ENCODE measurements at regions not wholly inside any gene's neighbourhood (a gene's known extent, or its start where the extent isn't known, plus 50 kb on each side); places are given as distances from the start of the nearest gene placed in this dataset.

- H3K4me3 ChIP-seq: no peak overlapping the region
- 97 to 98% methylated on average over 14 of the region's 14 CpGs for WGBS, 2 donors
- no peaks in the 10 kb centered on the region for H3K9me3 ChIP-seq
- H3K27me3 ChIP-seq: no peaks in the 10 kb centered on the region
- no peak overlapping the region for H3K27ac ChIP-seq
- intact Hi-C loops (cut with DNase I): no loop called here
- H3K4me1 ChIP-seq: peaks cover 12% of the 10 kb centered on the region
- no peaks in the 10 kb centered on the region for H3K36me3 ChIP-seq (replicated peaks in 1 of 2; ENCODE audit: insufficient read depth in 1 of 2, low read depth in 2 of 2)
- no peak for DNase-seq
- TF ChIP-seq CTCF (IDR thresholded peaks at IDR 0.05) (no peak), POLR2A (IDR thresholded peaks at IDR 0.05) (no peak)
- ATAC-seq: no peak
Measured at GRCh38 chr4:185895351-185895750, 83.4 kb upstream of the SORBS2 start.

GRCh38 chr4:185895866-185896265 lies 83.9 kb upstream of the SORBS2 start:
- Histone ChIP-seq H3K36me3 (replicated peaks in 1 of 2; ENCODE audit: insufficient read depth in 1 of 2, low read depth in 2 of 2) (no peaks in the 10 kb centered on the region), H3K27ac (no peak overlapping the region), H3K4me3 (no peak overlapping the region), H3K4me1 (peaks cover 12% of the 10 kb centered on the region), H3K27me3 (no peaks in the 10 kb centered on the region), H3K9me3 (no peaks in the 10 kb centered on the region)
- DNase-seq (no peak), ATAC-seq (no peak)
- intact Hi-C loops (cut with DNase I): no loop called here
- 96 to 97% methylated on average over 3 of the region's 3 CpGs for WGBS, 2 donors
- TF ChIP-seq POLR2A (IDR thresholded peaks at IDR 0.05) (no peak), CTCF (IDR thresholded peaks at IDR 0.05) (no peak)

- no peaks in the 10 kb centered on the region for H3K9me3 ChIP-seq
- no peak overlapping the region for H3K4me3 ChIP-seq
- no peaks in the 10 kb centered on the region for H3K36me3 ChIP-seq (replicated peaks in 1 of 2; ENCODE audit: insufficient read depth in 1 of 2, low read depth in 2 of 2)
- no peak overlapping the region for H3K27ac ChIP-seq
- H3K27me3 ChIP-seq: no peaks in the 10 kb centered on the region
- peaks cover 7% of the 10 kb centered on the region for H3K4me1 ChIP-seq
- ATAC-seq: no peak
- intact Hi-C loops (cut with DNase I): no loop called here
- 82 to 93% methylated on average over 11 of the region's 11 CpGs for WGBS, 2 donors
- TF ChIP-seq CTCF (IDR thresholded peaks at IDR 0.05) (no peak), POLR2A (IDR thresholded peaks at IDR 0.05) (no peak)
- DNase-seq: no peak
Measured at GRCh38 chr4:185896817-185897488, 85.0 kb upstream of the SORBS2 start.

- TF ChIP-seq CTCF (IDR thresholded peaks at IDR 0.05): no peak
- no peak for TF ChIP-seq POLR2A (IDR thresholded peaks at IDR 0.05)
- 75 to 86% methylated on average over 8 of the region's 8 CpGs for WGBS, 2 donors
Measured at GRCh38 chr4:185898413-185898812, 86.4 kb upstream of the SORBS2 start.

GRCh38 chr4:185899833-185900232 lies 87.8 kb upstream of the SORBS2 start:
- no peaks in the 10 kb centered on the region for H3K27me3 ChIP-seq
- ATAC-seq: no peak
- intact Hi-C loops (cut with DNase I): no loop called here
- no peak overlapping the region for H3K27ac ChIP-seq
- H3K4me1 ChIP-seq: no peaks in the 10 kb centered on the region
- H3K9me3 ChIP-seq: no peaks in the 10 kb centered on the region
- DNase-seq: no peak
- TF ChIP-seq POLR2A (IDR thresholded peaks at IDR 0.05) (no peak), CTCF (IDR thresholded peaks at IDR 0.05) (no peak)
- H3K36me3 ChIP-seq (replicated peaks in 1 of 2; ENCODE audit: insufficient read depth in 1 of 2, low read depth in 2 of 2): no peaks in the 10 kb centered on the region
- 84 to 87% methylated on average over 4 of the region's 4 CpGs for WGBS, 2 donors
- no peak overlapping the region for H3K4me3 ChIP-seq

More at GRCh38 chr4:185898413-185898812, 86.4 kb upstream of the SORBS2 start:
- H3K27ac ChIP-seq: no peak overlapping the region
- no peak overlapping the region for H3K4me3 ChIP-seq
- H3K9me3 ChIP-seq: no peaks in the 10 kb centered on the region
- H3K4me1 ChIP-seq: no peaks in the 10 kb centered on the region
- H3K36me3 ChIP-seq (replicated peaks in 1 of 2; ENCODE audit: insufficient read depth in 1 of 2, low read depth in 2 of 2): no peaks in the 10 kb centered on the region
- DNase-seq: no peak
- ATAC-seq: no peak
- intact Hi-C loops (cut with DNase I): no loop called here
- no peaks in the 10 kb centered on the region for H3K27me3 ChIP-seq

Measured in body of pancreas (tissue), 4 donors.